ENCODE measurements at regions not wholly inside any gene's neighbourhood (a gene's known extent, or its start where the extent isn't known, plus 50 kb on each side); places are given as distances from the start of the nearest gene placed in this dataset.

- no peak overlapping the region for H3K4me2 ChIP-seq (ENCODE audit: low read length)
- H3K36me3 ChIP-seq (ENCODE audit: insufficient read depth, low read length), result no peaks in the 10 kb centered on the region
- no peaks in the 10 kb centered on the region for H3K9me3 ChIP-seq (replicated peaks; ENCODE audit: low read length)
- peaks cover 6% of the 10 kb centered on the region for H3K27me3 ChIP-seq (ENCODE audit: control insufficient read depth, insufficient read depth, low read length)
- H3K9ac ChIP-seq (ENCODE audit: low read depth, low read length), result no peak overlapping the region
- H3K4me1 ChIP-seq (ENCODE audit: control insufficient read depth, insufficient read depth, low read length), result no peaks in the 10 kb centered on the region
- no peak overlapping the region for H3K4me3 ChIP-seq (ENCODE audit: low read length)
Observed at GRCh38 chr4:108543359-108543968, 76.9 kb upstream of the RPL34 start.

- H3K9me3 ChIP-seq (replicated peaks; ENCODE audit: low read length), result no peaks in the 10 kb centered on the region
- no peak overlapping the region for H3K9ac ChIP-seq (ENCODE audit: low read depth, low read length)
- peaks cover 9% of the 10 kb centered on the region for H3K27me3 ChIP-seq (ENCODE audit: control insufficient read depth, insufficient read depth, low read length)
- no peaks in the 10 kb centered on the region for H3K36me3 ChIP-seq (ENCODE audit: insufficient read depth, low read length)
- no peak overlapping the region for H3K4me3 ChIP-seq (ENCODE audit: low read length)
- no peak overlapping the region for H3K4me2 ChIP-seq (ENCODE audit: low read length)
- H3K4me1 ChIP-seq (ENCODE audit: control insufficient read depth, insufficient read depth, low read length), result no peaks in the 10 kb centered on the region
Observed at GRCh38 chr4:108540536-108540935, 79.8 kb upstream of the RPL34 start.

GRCh38 chr4:108536577-108536976 lies 83.8 kb upstream of the RPL34 start:
- no peak overlapping the region for H3K4me3 ChIP-seq (ENCODE audit: low read length)
- H3K9me3 ChIP-seq (replicated peaks; ENCODE audit: low read length), result no peaks in the 10 kb centered on the region
- H3K36me3 ChIP-seq (ENCODE audit: insufficient read depth, low read length), result no peaks in the 10 kb centered on the region
- no peaks in the 10 kb centered on the region for H3K4me1 ChIP-seq (ENCODE audit: control insufficient read depth, insufficient read depth, low read length)
- H3K9ac ChIP-seq (ENCODE audit: low read depth, low read length), result no peak overlapping the region
- no peak overlapping the region for H3K4me2 ChIP-seq (ENCODE audit: low read length)
- H3K27me3 ChIP-seq (ENCODE audit: control insufficient read depth, insufficient read depth, low read length), result peaks cover 4% of the 10 kb centered on the region

- Histone ChIP-seq H3K4me2 (ENCODE audit: low read length) (no peak overlapping the region), H3K9ac (ENCODE audit: low read depth, low read length) (no peak overlapping the region), H3K9me3 (replicated peaks; ENCODE audit: low read length) (no peaks in the 10 kb centered on the region), H3K4me3 (ENCODE audit: low read length) (no peak overlapping the region), H3K36me3 (ENCODE audit: insufficient read depth, low read length) (no peaks in the 10 kb centered on the region), H3K4me1 (ENCODE audit: control insufficient read depth, insufficient read depth, low read length) (no peaks in the 10 kb centered on the region), H3K27me3 (ENCODE audit: control insufficient read depth, insufficient read depth, low read length) (peaks cover 4% of the 10 kb centered on the region)
Observed at GRCh38 chr4:108535757-108536156, 84.6 kb upstream of the RPL34 start.

GRCh38 chr4:108533876-108534275 lies 86.5 kb upstream of the RPL34 start:
- Histone ChIP-seq H3K9me3 (replicated peaks; ENCODE audit: low read length) (no peaks in the 10 kb centered on the region), H3K4me3 (ENCODE audit: low read length) (no peak overlapping the region), H3K9ac (ENCODE audit: low read depth, low read length) (no peak overlapping the region), H3K4me1 (ENCODE audit: control insufficient read depth, insufficient read depth, low read length) (no peaks in the 10 kb centered on the region), H3K4me2 (ENCODE audit: low read length) (no peak overlapping the region), H3K36me3 (ENCODE audit: insufficient read depth, low read length) (no peaks in the 10 kb centered on the region), H3K27me3 (ENCODE audit: control insufficient read depth, insufficient read depth, low read length) (peaks cover 4% of the 10 kb centered on the region)

GRCh38 chr4:108533245-108533844 lies 87.0 kb upstream of the RPL34 start:
- peaks cover 4% of the 10 kb centered on the region for H3K27me3 ChIP-seq (ENCODE audit: control insufficient read depth, insufficient read depth, low read length)
- H3K4me1 ChIP-seq (ENCODE audit: control insufficient read depth, insufficient read depth, low read length), result no peaks in the 10 kb centered on the region
- H3K4me2 ChIP-seq (ENCODE audit: low read length), result no peak overlapping the region
- H3K9ac ChIP-seq (ENCODE audit: low read depth, low read length), result no peak overlapping the region
- no peaks in the 10 kb centered on the region for H3K36me3 ChIP-seq (ENCODE audit: insufficient read depth, low read length)
- H3K9me3 ChIP-seq (replicated peaks; ENCODE audit: low read length), result no peaks in the 10 kb centered on the region
- H3K4me3 ChIP-seq (ENCODE audit: low read length), result no peak overlapping the region

- Histone ChIP-seq H3K4me3 (ENCODE audit: low read length) (no peak overlapping the region), H3K36me3 (ENCODE audit: insufficient read depth, low read length) (no peaks in the 10 kb centered on the region), H3K9me3 (replicated peaks; ENCODE audit: low read length) (no peaks in the 10 kb centered on the region), H3K27me3 (ENCODE audit: control insufficient read depth, insufficient read depth, low read length) (peaks cover 4% of the 10 kb centered on the region), H3K9ac (ENCODE audit: low read depth, low read length) (no peak overlapping the region), H3K4me1 (ENCODE audit: control insufficient read depth, insufficient read depth, low read length) (no peaks in the 10 kb centered on the region), H3K4me2 (ENCODE audit: low read length) (no peak overlapping the region)
Observed at GRCh38 chr4:108532738-108533137, 87.6 kb upstream of the RPL34 start.

GRCh38 chr4:108532187-108532586 lies 88.2 kb upstream of the RPL34 start:
- Histone ChIP-seq H3K4me1 (ENCODE audit: control insufficient read depth, insufficient read depth, low read length) (no peaks in the 10 kb centered on the region), H3K36me3 (ENCODE audit: insufficient read depth, low read length) (no peaks in the 10 kb centered on the region), H3K9me3 (replicated peaks; ENCODE audit: low read length) (no peaks in the 10 kb centered on the region), H3K4me3 (ENCODE audit: low read length) (no peak overlapping the region), H3K9ac (ENCODE audit: low read depth, low read length) (no peak overlapping the region), H3K4me2 (ENCODE audit: low read length) (no peak overlapping the region), H3K27me3 (ENCODE audit: control insufficient read depth, insufficient read depth, low read length) (peaks cover 4% of the 10 kb centered on the region)

GRCh38 chr4:108531461-108531860 lies 88.9 kb upstream of the RPL34 start:
- no peaks in the 10 kb centered on the region for H3K36me3 ChIP-seq (ENCODE audit: insufficient read depth, low read length)
- H3K4me3 ChIP-seq (ENCODE audit: low read length), result no peak overlapping the region
- H3K9me3 ChIP-seq (replicated peaks; ENCODE audit: low read length), result no peaks in the 10 kb centered on the region
- H3K27me3 ChIP-seq (ENCODE audit: control insufficient read depth, insufficient read depth, low read length), result peaks cover 4% of the 10 kb centered on the region
- no peak overlapping the region for H3K9ac ChIP-seq (ENCODE audit: low read depth, low read length)
- no peak overlapping the region for H3K4me2 ChIP-seq (ENCODE audit: low read length)
- H3K4me1 ChIP-seq (ENCODE audit: control insufficient read depth, insufficient read depth, low read length), result no peaks in the 10 kb centered on the region

GRCh38 chr4:108529984-108530905 lies 90.1 kb upstream of the RPL34 start:
- Histone ChIP-seq H3K4me2 (ENCODE audit: low read length) (no peak overlapping the region), H3K4me3 (ENCODE audit: low read length) (no peak overlapping the region), H3K9ac (ENCODE audit: low read depth, low read length) (no peak overlapping the region), H3K4me1 (ENCODE audit: control insufficient read depth, insufficient read depth, low read length) (no peaks in the 10 kb centered on the region), H3K36me3 (ENCODE audit: insufficient read depth, low read length) (no peaks in the 10 kb centered on the region), H3K27me3 (ENCODE audit: control insufficient read depth, insufficient read depth, low read length) (peaks cover 2% of the 10 kb centered on the region), H3K9me3 (replicated peaks; ENCODE audit: low read length) (no peaks in the 10 kb centered on the region)

- H3K9me3 ChIP-seq (replicated peaks; ENCODE audit: low read length), result no peaks in the 10 kb centered on the region
- no peak overlapping the region for H3K4me3 ChIP-seq (ENCODE audit: low read length)
- peaks cover 2% of the 10 kb centered on the region for H3K27me3 ChIP-seq (ENCODE audit: control insufficient read depth, insufficient read depth, low read length)
- H3K4me1 ChIP-seq (ENCODE audit: control insufficient read depth, insufficient read depth, low read length), result no peaks in the 10 kb centered on the region
- H3K4me2 ChIP-seq (ENCODE audit: low read length), result no peak overlapping the region
- H3K9ac ChIP-seq (ENCODE audit: low read depth, low read length), result no peak overlapping the region
- no peaks in the 10 kb centered on the region for H3K36me3 ChIP-seq (ENCODE audit: insufficient read depth, low read length)
Observed at GRCh38 chr4:108529102-108529501, 91.3 kb upstream of the RPL34 start.

Data from skeletal muscle satellite cell (primary cell).